DMS53 treated with DMSO at 0.1 percent for 48 hours (cell line): ENCODE measurements at regions not wholly inside any gene's neighbourhood (a gene's known extent, or its start where the extent isn't known, plus 50 kb on each side); places are given as distances from the start of the nearest gene placed in this dataset.

Experiments
- DNase-seq: peaks from one replicate; lab custom pipeline; 2025; ENCODE audit not compliant: unreplicated experiment; lab: John Stamatoyannopoulos, UW

DNA sequence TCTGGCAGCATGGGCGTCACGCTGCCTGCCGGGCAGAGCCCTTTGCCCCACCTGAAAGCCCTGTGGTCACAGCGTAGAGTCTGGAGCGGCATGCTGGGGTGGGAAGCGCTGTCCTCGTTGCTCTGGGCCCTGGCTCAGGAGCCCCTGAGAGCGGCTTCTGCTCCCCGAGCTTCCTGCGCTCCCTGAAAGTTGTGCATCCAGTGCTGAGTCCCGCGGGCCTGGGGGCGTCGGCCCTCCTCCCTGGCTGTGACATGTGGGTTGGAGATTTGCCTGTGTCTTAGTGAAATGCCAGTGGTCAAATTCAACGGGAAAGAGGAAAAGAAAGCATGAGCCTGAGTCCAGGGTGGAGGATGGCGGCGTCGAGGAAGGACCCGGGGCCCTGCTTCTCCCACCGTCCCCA is 1208.0 kb downstream of the BRD1 start:
- no peak for DNase-seq

DNA sequence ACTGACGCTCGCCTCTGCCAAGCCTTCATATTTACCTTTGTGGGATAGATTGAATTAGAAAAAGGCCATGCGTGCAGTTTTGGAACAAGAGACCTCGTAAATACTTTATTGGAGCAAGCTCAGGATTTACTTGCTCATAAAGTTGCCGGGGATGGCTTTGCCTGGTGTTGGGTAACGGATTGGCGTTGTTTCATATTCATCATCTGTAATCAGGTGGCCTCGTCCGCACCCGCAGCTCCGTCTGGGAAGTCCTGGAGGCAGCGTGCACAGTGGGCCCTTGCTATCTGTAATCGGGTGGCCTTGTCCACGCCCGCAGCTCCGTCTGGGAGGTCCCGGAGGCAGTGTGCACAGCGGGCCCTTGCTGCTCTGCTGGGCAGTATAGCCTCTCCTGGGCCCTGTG is 1209.3 kb downstream of the BRD1 start:
- DNase-seq: no peak

DNA sequence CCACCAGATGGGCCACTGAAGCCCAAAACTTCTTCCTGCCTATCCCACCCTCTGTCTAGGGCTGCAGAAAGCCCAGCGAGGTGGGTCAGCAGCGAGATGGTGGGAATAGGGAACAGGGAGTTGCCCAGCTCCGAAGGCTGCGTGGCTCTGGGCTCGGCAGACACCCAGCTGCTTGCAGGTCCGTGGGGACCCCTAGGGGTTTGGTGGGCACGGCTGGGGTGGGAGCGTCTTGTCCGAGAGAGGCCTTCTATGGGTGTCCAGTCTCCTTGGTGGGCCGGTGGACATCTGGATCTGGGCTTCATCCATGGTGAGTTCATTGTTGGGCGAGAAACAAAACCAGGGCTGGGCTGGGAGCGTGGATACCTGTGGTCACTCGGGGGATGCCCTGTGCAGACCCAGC is 1211.0 kb downstream of the BRD1 start:
- DNase-seq: no peak

DNA sequence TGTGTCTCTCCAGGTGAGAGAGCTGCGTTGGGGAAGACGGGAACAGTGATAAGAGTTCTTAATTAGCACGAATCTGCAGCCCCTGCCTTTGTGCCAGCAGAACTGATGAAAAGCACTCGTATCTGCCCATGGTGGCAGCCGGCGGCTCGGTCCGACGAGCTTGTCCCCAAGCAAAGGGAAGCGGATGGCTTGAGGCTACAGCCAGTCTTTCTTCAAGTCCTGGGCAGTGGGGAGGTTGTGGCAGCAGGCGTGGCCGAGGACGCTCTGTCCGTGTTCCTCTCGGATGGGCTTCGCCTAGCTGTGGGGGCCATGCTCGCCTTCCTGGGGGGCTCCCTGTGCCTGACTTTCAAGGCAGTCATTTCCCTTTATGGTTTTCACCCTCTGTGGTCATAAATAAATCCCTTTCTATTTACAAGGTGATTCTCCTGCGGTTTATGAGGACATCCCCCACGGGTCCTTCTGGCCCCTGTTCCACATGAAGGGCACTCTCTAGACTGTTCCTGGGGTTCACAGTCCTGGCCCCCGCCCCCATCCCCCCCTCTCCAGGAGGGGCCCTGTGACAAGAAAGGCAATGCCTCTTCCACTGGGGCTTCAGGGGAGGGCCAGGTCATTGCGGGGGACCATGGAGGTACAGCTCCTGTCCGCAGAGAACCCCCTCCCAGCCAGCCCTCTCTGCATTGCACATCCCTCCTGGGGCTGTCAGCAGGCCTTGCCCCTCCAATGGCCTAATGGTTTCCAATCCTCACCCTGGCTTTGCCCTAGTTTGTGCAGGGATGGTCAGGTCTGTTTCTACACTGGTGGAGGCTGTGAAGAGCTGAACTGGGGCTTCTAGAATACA is 1212.3 kb downstream of the BRD1 start:
- no peak for DNase-seq

DNA sequence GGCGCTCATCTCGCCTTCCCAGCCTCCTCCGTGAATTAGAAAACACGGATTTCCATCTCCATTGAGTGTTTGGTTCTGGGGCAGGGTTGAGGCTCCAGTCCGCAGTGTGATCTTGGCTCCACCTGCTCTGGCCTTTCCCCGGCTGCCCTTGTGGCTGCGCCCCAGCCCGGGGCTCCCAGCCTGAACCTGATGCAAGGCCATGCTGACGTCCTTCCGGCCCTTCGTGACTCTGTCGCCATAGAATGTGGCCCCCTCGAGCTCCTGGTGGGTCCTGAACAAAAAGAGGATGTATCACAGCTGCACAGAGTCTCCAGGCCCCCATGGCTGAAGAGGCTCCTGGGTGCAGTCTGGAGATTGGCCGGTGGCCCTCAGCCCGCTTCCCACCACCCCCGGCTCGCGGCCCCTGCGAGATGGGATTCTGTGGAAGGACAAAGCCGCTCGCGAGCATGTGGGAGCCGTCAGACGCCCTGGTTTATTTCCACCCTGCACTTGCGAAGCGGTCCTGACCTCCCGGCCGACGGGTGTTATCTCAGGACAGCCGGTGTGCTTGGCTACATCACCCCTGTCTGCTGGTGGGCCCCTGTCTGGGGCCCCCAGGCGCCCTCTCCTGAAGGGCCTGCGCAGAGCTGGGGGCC is 1214.0 kb downstream of the BRD1 start:
- DNase-seq: no peak

DNA sequence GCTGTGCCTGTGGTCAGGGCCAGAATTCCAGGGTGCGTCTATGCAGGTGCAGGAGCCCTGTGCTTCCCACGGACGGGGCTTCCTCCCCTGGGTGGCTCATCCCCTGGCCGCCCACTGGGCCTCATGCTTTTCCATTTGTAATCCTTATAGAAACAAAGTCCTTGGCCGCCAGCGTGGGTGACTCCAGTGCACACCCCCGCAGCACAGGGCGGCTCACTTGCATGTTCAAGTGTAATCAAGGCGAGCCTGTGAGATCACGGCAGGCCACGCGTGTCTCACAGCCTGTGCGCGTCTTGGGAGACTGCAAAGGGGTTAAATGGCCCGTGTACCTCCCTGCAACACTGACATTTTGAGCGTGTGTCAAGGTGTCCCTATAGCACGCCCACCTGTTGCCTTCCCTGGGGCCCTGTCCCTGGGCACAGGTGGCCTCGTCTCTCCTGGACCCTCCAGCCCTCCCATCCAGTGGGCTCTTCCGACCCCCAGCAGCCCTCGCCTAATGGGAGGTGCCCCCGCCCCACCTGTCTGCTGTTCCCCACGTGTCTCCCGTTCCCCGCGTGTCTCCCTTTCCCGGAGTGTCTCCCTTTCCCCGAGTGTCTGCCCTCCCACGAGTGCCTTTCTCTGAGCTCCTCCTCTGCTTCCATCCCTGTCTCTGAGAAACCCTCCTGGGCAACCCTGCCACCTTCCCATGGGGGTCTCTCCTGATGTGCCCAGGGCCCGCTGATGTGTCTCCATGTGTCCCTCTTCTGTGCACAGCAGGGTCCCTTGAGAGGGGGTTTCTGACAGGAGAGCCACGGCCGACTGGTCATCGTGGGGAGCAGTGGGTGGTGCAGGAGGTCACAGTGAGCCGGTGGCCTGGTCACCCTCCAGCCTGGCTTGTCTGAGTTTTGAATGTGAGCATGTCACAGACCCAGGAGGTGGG is 1215.3 kb downstream of the BRD1 start:
- no peak for DNase-seq

DNA sequence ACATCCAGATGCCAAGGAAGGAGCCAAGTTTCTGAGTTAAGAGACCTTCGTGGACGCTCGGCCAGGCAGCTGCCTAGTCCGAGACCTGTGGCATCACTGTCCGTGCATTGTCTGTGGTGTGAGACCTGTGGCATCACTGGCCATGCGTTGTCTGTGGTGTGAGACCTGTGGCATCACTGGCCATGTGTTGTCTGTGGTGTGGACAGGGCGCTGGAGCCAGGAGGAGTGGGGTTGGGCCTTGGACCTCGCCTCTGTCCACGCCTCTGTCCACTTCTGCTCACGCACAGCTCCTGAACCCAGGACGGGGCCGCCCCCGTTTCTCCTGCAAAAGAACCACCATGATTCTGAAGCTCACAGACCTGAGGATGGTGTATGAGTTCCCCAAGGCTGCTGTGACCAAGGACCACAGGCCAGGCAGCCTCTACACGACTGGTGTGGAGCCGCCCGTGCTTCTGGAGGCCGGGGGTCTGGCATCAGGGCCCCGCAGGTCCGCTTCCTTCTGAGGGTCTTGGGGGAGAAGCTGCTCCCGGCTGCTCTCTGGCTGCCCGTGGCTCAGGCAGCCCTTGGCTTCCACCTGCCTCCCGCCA is 1218.3 kb downstream of the BRD1 start:
- DNase-seq: no peak

DNA sequence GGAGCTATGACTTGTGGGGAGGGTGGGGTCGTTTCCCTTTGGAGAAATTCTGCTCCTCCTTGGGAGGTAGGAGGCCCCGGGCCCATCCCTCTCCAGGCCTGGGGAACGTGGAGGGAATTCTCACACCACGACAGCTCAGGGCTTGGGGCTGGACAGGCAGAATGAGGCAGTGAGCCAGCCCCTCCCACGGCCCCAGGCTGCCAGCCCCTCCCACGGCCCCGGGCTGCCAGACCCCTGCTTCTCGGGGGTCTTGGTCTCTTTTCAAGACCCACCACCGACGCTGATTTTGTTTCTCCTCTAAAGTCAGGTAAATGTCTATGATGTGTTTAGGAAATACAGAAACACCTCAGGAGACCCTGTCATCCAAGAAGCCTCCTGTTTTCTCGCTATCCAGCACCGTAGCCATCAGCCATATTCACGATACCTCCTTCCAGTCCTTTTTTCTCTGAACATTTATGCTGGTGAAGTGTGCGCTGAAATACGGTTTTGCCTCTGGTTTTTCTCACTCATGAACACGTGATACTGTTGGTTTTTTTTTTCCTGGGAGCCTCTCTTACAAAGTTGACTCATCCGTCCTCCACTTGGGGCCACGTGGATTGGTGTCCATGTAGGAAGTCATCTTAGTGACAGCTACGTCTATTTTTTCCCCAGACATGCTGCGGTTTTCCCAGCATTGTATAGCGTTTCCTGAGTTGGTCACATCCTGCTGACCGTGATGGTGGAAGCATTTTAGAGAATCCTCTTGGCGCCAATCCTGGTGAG is 1219.6 kb downstream of the BRD1 start:
- DNase-seq: no peak

DNA sequence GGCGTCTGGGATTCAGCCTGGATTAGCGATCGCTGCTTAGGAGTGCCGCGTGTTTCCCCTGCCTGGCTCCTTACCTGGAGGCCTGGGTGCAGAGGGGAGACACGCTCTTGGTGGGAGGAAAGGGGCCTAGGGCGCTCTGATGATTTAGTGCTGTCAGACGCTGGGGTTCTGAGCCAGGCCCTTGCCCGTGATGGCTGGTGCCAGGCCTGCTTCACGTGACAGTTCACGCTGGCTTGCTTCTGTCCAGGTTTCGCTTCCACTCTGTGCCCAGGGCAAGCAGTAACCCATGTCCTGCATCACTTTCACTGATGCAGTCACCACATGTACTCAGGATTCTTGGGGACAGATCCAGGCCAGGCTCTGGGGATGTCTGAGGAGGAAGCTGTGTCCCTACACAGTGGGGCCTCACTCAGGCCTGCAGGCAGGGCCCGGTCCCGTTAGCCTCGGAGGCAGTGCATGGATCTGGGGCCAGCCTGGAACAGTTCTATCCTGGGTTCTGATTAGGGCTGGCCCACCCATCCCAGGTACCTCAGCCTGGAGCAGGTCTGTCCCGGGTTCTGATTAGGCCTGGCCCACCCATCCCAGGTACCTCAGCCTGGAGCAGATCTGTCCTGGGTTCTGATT is 1220.9 kb downstream of the BRD1 start:
- no peak for DNase-seq

DNA sequence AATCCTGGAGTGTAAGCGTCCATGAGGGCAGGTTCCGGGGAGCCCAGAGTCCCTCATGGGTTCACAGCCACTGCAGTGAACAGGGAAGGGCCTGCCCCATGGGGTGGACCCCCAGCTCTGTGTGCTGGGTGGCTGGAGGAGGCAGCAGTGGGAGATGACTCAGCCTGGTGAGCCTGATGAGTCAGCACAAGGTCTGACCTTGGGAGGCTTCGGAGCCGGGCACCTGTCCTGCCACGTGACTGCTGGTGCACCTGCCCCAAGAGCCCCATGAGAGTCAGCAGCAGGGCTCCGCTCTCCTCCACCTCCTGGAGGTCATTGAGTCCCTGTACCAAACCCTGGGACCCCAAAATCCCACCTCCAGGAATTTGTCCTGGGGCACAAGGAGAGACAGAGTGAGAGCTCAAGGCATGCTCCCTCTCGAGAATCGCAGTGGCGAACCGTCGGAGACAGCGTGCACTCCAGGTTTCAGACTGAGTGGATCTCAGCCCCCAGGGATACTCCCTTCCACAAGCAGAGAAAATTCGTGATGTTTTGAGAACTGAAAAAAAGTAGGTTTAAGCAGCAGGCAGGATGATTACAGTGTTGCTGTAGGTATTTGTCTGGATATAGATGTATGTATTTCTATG is 1221.7 kb downstream of the BRD1 start:
- DNase-seq: no peak

DNA sequence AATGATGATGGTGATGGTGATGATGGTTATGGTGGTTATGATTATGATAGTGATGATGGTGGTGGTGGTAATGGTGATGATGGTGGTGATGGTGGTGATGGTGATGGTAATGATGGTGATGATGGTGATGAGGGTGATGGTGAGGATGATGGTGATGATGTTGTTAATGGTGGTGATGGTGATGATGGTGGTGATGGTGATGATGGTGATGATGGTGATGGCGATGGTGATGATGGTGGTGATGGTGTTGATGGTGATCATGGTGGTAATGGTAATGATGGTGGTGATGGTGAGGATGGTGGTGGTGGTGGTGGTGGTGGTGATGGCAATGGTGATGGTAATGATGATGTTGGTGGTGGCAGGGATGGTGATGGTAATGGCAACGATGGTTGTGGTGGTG is 1222.5 kb downstream of the BRD1 start:
- DNase-seq: no peak

DNA sequence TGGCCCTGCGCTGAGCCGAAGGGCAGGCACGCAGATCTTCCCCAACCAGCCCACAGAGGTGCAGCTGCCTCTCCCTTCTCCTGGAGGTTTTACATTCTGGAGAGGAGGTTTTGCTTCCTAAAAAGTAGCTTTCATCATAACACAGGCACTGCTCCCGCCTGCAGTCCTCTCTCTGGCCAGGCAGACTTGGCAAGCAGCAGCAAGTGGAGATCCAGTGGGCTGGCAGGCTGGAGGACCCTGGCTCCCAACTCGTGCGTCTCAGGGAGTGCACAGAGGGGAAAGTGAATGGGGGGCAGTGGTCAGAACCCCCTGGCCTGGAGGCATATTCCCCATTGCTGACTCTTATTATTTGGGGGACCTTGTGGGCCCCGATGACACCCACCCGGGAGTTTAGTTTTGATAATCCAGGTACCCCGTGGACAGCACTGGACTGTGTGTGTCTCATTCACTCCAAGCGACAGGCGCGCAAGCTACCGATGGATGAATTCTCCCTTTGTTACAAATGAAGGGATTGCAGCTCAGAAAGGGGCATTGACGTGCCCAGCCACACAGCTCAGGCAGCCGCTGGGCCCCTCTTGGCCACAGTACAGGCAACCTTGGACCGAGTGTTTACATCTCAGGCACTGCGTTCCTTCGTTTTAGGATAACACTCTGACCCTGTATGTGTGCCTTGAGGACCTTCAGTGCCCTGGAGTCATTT is 1223.9 kb downstream of the BRD1 start:
- DNase-seq: no peak

DNA sequence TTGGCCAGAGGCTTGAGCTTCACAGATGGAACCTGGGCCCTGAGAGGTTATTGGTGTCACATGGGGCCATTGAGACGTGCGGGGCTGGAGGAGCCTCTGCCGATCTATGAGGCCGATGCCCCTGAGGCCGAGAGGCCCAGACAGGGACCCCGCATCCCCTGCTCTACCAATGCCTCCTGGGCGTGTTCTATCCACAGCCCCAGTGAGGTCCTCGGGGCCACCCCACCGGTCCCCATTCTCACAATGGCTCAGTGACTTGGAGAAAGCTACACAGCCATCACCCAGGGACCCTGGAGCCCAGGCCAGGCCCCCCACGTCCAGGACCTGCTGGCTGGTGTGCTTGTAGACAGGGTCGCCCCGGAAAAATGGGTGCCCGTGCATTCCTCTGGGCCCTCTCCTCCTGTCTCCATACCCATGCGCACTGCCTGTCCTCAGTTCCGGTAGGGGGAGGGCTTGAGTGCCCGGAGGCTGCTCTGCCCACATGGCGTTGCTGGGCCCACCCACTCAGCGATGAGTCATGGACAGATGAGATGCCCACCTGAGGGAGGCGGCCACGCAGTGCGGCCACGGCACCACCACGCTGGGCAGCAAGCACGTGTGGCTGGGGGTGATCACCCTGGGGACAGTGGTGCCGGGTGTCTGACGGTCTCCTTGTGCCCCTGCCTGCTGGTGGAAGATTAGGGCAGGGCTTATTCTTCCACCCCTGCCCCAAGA is 1224.7 kb downstream of the BRD1 start:
- DNase-seq: no peak

DNA sequence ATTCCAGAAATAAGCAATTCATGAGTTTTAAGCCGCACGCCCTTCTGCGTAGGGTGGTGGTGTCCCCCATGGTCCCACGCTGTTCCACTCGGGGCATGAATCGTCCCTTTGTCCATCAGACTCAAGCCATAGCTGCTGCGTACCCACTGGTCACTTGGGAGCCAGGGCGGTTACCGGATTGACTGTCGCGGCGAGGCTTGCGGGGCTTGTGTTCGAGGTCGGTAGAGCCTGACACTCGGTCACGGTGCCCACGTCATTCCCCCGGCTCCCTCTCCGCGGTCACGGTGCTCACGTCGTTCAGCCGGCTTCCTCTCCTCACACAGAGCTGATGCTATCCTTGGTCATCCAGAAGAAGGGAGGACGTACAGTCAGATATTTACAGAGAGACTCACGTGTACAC is 1227.0 kb downstream of the BRD1 start:
- DNase-seq: no peak

DNA sequence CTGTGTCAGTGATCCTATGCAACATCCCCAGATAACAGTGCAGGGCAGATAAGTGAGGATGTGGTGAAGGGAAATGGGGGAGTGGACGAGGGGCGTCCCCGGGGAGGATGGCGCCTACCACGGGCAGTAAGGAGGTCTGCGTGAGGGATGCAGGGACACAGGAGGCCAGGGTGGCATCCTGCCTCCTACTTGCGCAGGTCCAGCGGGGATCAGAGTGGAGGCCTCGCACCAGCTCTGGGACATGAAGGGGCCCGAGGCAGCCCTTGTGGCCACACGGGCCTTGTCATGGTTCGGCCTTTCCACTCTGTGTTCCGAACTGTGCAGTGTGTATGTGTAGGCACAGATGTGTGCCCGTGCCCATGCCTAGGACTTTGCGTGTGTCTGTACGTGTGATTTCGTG is 1227.5 kb downstream of the BRD1 start:
- DNase-seq: no peak

DNA sequence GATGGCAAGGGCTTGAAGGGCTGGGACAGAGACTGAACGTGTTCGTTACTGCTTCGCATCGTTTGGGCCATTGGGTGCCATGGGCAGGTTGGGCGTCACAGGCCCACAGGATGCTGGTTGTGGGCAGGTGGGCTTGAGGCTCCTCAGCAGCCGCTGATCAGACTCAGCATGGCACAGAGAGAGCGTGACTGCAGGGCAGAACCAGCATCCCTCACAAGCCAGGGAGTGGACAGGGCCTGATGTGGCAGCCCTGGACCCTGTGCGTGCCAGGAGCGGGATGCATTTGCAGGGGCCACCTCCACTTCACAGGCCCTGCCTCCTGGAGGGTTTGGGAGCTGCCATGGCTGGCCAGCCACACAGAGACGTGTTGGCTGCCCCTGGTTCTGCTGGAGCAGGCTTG is 1228.3 kb downstream of the BRD1 start:
- DNase-seq: no peak

DNA sequence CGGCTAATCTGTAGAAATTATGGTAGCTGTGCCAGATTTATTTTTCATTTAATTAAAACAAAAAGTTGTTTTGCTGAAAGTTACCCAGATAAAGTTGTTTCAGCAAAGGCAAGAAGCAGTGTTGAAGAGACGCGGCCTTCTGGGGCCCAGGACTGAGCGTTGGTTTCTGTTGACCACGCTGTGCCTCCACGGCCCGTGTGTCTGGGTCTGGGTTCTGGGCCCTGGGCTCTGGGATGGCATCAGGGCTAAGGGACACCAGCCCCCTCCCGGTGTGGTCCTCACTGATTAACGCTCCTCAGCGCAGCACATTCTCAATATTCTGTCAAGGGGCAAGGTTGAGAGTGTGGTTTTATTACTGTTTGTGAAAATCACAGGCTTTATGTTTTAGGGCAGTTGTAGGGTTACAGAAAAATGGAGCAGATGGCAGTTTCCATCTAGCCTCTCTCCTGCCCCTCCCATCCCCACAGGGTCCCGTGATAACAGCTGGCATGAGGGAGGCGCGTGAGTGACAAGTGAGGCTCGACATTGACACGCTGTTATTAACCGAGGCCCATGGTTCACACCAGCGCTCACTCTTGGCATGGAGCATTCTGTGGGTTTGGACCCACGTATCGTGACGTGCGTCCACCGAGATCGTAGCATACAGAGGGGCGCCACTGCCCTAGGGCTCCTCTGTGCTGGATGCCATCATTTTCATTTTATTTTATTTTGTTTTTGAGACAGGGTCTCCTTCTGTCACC is 1231.4 kb downstream of the BRD1 start:
- no peak for DNase-seq

DNA sequence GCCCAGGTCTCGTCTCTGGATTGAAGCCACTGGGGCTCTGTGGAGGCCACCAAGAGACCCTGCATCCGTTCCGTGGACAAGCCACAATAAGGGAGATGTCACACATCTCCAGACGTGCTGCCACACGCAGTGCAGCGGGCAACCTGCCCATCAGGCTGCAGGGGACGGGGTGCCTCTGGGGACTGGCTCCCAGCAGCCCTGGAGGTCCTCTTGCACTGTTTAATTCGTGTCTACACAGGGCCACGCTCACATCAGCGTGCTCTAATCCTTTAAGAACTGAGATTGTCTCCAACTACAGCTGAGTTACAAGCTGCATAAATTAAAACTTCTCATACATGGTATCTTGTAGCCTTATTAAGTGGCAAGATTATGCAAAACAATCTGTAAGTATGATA is 1232.2 kb downstream of the BRD1 start:
- DNase-seq: no peak
